GM23338 (cell line): ENCODE measurements at regions not wholly inside any gene's neighbourhood (a gene's known extent, or its start where the extent isn't known, plus 50 kb on each side); places are given as distances from the start of the nearest gene placed in this dataset.

Experiments used
- ATAC-seq: fragments of 200-7000 bp; cut with Tn5 transposase; 3 replicates; pipeline ENCODE4 v1.9.1; 2020
- DNase-seq: peaks from one replicate; pipeline ENCODE4 v3.0.0-alpha.2; 2015; ENCODE audit warnings: low spot score
- H2AFZ ChIP-seq: fragments of 200-600 bp; sonication (generic); 2 replicates; pipeline ENCODE4 v1.8.0; 2016; ENCODE audit warnings: antibody characterized with exemption, mild to moderate bottlenecking, moderate library complexity
- H3F3A ChIP-seq: fragments of 200-600 bp; sonication (generic); replicated peaks from 2 replicates; pipeline ENCODE4 v1.8.0; 2017; ENCODE audit warnings: antibody characterized with exemption, mixed run types, low read depth
- H3K27ac ChIP-seq: fragments of 200-600 bp; sonication (generic); 2 replicates; pipeline ENCODE4 v1.6.1; 2016; ENCODE audit warnings: low read depth
- H3K27me3 ChIP-seq: fragments of 200-600 bp; sonication (generic); 2 replicates; pipeline ENCODE4 v1.8.0; 2016; ENCODE audit warnings: mild to moderate bottlenecking, mixed run types, moderate library complexity; ENCODE audit not compliant: insufficient read depth
- H3K36me3 ChIP-seq: fragments of 200-600 bp; sonication (generic); 2 replicates; pipeline ENCODE4 v1.8.0; 2016; ENCODE audit warnings: mild to moderate bottlenecking; ENCODE audit not compliant: insufficient read depth
- H3K4me1 ChIP-seq: fragments of 200-600 bp; sonication (generic); 2 replicates; pipeline ENCODE4 v1.8.0; 2016; ENCODE audit warnings: mild to moderate bottlenecking, moderate library complexity; ENCODE audit not compliant: insufficient read depth
- H3K4me2 ChIP-seq: fragments of 200-600 bp; sonication (generic); 2 replicates; pipeline ENCODE4 v1.7.1; 2017; ENCODE audit warnings: mixed run types
- H3K4me3 ChIP-seq: fragments of 200-600 bp; sonication (generic); 2 replicates; pipeline ENCODE4 v1.6.1; 2016; ENCODE audit warnings: mixed run types
- H3K79me2 ChIP-seq: fragments of 200-600 bp; sonication (generic); replicated peaks from 2 replicates; pipeline ENCODE4 v1.8.0; 2017; ENCODE audit warnings: mild to moderate bottlenecking; ENCODE audit not compliant: insufficient read depth
- H3K9me2 ChIP-seq: fragments of 200-600 bp; sonication (generic); 2 replicates; pipeline ENCODE4 v1.8.0; 2017; ENCODE audit not compliant: insufficient read depth
- H4K20me1 ChIP-seq: fragments of 200-600 bp; sonication (generic); replicated peaks from 2 replicates; pipeline ENCODE4 v1.8.0; 2017; ENCODE audit warnings: mild to moderate bottlenecking; ENCODE audit not compliant: insufficient read depth
- H3K27ac Mint-ChIP-seq: 2 replicates; pipeline ENCODE4 v1.8.0; 2020; ENCODE audit warnings: inconsistent platforms, mild to moderate bottlenecking, moderate library complexity, mixed read lengths
- H3K27me3 Mint-ChIP-seq: 3 replicates; pipeline ENCODE4 v1.8.0; 2022; ENCODE audit warnings: low read depth, mild to moderate bottlenecking, moderate library complexity, mixed read lengths, inconsistent platforms; ENCODE audit not compliant: insufficient read depth, poor library complexity
- H3K36me3 Mint-ChIP-seq: 3 replicates; pipeline ENCODE4 v1.8.0; 2021; ENCODE audit warnings: low read depth, mild to moderate bottlenecking, inconsistent platforms, moderate library complexity, mixed read lengths
- H3K4me1 Mint-ChIP-seq: 3 replicates; pipeline ENCODE4 v1.8.0; 2020; ENCODE audit warnings: mild to moderate bottlenecking, inconsistent platforms, mixed read lengths
- H3K4me3 Mint-ChIP-seq: 3 replicates; pipeline ENCODE4 v1.8.0; 2021; ENCODE audit warnings: moderate library complexity, mild to moderate bottlenecking, inconsistent platforms, mixed read lengths
- H3K9me3 Mint-ChIP-seq: 3 replicates; pipeline ENCODE4 v1.8.0; 2020; ENCODE audit warnings: moderate library complexity, mild to moderate bottlenecking, inconsistent platforms, mixed read lengths
- CREB1 ChIP-seq: fragments of 250-450 bp; sonication (Bioruptor Pico); IDR thresholded peaks from 2 replicates; pipeline ENCODE4 v1.5.0; 2020; ENCODE audit warnings: low read depth, mild to moderate bottlenecking, moderate library complexity
- EZH2 ChIP-seq: fragments of 200-600 bp; sonication (generic); IDR thresholded peaks from one replicate; pipeline ENCODE4 v1.8.0; 2017; ENCODE audit warnings: antibody characterized with exemption, mild to moderate bottlenecking, low read depth; ENCODE audit not compliant: unreplicated experiment
- EZH2phosphoT487 ChIP-seq: fragments of 200-600 bp; sonication (generic); IDR thresholded peaks from one replicate; pipeline ENCODE4 v1.8.1; 2018; ENCODE audit warnings: antibody characterized with exemption; ENCODE audit not compliant: unreplicated experiment
- JUNB ChIP-seq: IDR thresholded peaks from one replicate; pipeline ENCODE4 v1.6.1; 2016; ENCODE audit warnings: antibody characterized with exemption; ENCODE audit not compliant: unreplicated experiment
- NANOG ChIP-seq: IDR thresholded peaks from 2 replicates; pipeline ENCODE4 v1.6.1; 2016; ENCODE audit warnings: antibody characterized with exemption, borderline replicate concordance
- STAT1 ChIP-seq: IDR thresholded peaks from one replicate; pipeline ENCODE4 v1.6.1; 2016; ENCODE audit warnings: antibody characterized with exemption; ENCODE audit not compliant: unreplicated experiment
- ZNF114 ChIP-seq: fragments of 250-450 bp; sonication (Bioruptor Pico); IDR thresholded peaks from 2 replicates; pipeline ENCODE4 v1.5.0; 2020; ENCODE audit warnings: mild to moderate bottlenecking, moderate library complexity
- ZNF331 ChIP-seq: fragments of 250-450 bp; sonication (Bioruptor Pico); IDR thresholded peaks from 2 replicates; pipeline ENCODE4 v1.5.0; 2020; ENCODE audit warnings: low read depth, mild to moderate bottlenecking, moderate library complexity
- TF ChIP-seq, protein P1 (sequence below): fragments of 250-450 bp; sonication (Bioruptor Pico); IDR thresholded peaks from 2 replicates; pipeline ENCODE4 v1.5.0; 2020; ENCODE audit warnings: mild to moderate bottlenecking, moderate library complexity
- TF ChIP-seq, protein P2 (sequence below): IDR thresholded peaks from 2 replicates; pipeline ENCODE4 v1.6.1; 2016; ENCODE audit warnings: antibody characterized with exemption
- TF ChIP-seq, protein P3 (sequence below), 2 experiments: fragments of 200-600 bp in 1 of 2; sonication (generic) in 1 of 2; conservative IDR thresholded peaks; 2 replicates each; pipeline versions ENCODE4 v1.5.1 to v1.6.1; 2016 to 2017; ENCODE audit warnings: antibody characterized with exemption in 2 of 2, low read depth in 2 of 2, mild to moderate bottlenecking in 2 of 2, moderate library complexity in 1 of 2

DNA sequence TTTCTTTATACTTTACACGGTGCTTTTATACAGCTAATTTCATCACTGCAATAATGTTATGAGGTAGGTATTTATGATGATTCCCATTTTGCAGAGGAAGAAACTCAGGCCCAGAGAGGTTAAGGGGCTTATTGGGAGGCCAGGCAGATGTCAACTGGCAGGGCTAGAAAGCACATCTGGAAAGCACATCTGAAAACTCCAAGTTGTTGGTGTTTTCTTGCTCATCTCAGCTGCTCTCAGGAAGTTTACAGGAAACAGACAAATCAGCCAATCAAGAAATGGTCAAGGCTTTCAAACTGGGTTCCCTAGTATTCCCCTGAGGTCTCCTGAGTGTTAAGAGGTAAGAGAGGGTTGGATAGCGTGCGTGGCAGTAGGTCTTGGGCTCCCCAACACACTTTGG, 124.1 kb upstream of the MED13L start (continued):
- TF ChIP-seq, protein P1, sequence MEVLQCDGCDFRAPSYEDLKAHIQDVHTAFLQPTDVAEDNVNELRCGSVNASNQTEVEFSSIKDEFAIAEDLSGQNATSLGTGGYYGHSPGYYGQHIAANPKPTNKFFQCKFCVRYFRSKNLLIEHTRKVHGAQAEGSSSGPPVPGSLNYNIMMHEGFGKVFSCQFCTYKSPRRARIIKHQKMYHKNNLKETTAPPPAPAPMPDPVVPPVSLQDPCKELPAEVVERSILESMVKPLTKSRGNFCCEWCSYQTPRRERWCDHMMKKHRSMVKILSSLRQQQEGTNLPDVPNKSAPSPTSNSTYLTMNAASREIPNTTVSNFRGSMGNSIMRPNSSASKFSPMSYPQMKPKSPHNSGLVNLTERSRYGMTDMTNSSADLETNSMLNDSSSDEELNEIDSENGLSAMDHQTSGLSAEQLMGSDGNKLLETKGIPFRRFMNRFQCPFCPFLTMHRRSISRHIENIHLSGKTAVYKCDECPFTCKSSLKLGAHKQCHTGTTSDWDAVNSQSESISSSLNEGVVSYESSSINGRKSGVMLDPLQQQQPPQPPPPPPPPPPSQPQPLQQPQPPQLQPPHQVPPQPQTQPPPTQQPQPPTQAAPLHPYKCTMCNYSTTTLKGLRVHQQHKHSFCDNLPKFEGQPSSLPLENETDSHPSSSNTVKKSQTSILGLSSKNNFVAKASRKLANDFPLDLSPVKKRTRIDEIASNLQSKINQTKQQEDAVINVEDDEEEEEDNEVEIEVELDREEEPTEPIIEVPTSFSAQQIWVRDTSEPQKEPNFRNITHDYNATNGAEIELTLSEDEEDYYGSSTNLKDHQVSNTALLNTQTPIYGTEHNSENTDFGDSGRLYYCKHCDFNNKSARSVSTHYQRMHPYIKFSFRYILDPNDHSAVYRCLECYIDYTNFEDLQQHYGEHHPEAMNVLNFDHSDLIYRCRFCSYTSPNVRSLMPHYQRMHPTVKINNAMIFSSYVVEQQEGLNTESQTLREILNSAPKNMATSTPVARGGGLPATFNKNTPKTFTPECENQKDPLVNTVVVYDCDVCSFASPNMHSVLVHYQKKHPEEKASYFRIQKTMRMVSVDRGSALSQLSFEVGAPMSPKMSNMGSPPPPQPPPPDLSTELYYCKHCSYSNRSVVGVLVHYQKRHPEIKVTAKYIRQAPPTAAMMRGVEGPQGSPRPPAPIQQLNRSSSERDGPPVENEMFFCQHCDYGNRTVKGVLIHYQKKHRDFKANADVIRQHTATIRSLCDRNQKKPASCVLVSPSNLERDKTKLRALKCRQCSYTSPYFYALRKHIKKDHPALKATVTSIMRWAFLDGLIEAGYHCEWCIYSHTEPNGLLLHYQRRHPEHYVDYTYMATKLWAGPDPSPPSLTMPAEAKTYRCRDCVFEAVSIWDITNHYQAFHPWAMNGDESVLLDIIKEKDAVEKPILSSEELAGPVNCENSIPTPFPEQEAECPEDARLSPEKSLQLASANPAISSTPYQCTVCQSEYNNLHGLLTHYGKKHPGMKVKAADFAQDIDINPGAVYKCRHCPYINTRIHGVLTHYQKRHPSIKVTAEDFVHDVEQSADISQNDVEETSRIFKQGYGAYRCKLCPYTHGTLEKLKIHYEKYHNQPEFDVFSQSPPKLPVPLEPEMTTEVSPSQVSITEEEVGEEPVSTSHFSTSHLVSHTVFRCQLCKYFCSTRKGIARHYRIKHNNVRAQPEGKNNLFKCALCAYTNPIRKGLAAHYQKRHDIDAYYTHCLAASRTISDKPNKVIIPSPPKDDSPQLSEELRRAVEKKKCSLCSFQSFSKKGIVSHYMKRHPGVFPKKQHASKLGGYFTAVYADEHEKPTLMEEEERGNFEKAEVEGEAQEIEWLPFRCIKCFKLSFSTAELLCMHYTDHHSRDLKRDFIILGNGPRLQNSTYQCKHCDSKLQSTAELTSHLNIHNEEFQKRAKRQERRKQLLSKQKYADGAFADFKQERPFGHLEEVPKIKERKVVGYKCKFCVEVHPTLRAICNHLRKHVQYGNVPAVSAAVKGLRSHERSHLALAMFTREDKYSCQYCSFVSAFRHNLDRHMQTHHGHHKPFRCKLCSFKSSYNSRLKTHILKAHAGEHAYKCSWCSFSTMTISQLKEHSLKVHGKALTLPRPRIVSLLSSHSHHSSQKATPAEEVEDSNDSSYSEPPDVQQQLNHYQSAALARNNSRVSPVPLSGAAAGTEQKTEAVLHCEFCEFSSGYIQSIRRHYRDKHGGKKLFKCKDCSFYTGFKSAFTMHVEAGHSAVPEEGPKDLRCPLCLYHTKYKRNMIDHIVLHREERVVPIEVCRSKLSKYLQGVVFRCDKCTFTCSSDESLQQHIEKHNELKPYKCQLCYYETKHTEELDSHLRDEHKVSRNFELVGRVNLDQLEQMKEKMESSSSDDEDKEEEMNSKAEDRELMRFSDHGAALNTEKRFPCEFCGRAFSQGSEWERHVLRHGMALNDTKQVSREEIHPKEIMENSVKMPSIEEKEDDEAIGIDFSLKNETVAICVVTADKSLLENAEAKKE (CRISPR knock-in tag) = no peak
- TF ChIP-seq NANOG (no peak), EZH2 (no peak), STAT1 (no peak), CREB1 (no peak)
- TF ChIP-seq, protein P2, sequence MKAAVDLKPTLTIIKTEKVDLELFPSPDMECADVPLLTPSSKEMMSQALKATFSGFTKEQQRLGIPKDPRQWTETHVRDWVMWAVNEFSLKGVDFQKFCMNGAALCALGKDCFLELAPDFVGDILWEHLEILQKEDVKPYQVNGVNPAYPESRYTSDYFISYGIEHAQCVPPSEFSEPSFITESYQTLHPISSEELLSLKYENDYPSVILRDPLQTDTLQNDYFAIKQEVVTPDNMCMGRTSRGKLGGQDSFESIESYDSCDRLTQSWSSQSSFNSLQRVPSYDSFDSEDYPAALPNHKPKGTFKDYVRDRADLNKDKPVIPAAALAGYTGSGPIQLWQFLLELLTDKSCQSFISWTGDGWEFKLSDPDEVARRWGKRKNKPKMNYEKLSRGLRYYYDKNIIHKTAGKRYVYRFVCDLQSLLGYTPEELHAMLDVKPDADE = no peak

DNA sequence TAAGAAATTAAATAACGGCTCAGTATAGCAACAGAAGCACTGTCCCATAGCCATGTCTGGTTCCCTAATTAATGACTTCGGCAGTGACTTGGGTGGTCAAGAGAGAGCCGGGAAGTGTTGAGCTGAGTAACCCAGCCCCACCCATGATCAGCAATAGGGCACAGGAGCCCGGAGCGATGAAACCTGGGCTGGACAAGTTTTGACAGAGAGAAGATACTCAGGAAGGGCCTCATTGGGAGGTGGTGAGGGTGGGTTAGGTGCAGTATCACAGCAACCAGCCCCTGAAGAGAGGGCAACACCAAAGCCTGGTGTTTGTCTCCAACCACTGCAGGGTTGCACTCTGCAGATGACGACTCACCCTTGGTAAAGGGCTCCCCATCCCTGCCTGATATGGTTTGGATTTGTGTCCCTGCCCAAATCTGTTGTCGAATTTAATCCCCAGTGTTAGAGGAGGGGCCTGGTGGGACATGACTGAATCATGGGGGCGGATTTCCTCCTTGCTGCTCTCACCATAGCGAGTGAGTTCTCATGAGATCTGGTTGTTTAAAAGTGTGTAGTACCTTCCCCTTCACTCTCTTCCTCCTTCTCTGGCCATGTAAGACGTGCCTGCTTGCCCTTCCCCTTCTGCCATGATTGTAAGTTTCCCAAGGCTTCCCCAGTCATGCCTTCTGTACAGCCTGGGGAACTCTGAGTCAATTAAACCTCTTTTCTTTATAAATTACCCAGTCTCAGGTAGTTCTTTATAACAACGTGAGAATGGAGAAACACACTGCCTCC, 124.9 kb upstream of the MED13L start:
- Histone ChIP-seq H3K36me3 (no peaks in the 10 kb centered on the region), H3K79me2 (no peaks in the 10 kb centered on the region), H2AFZ (no peak overlapping the region), H3K4me3 (no peak overlapping the region), H3K9me2 (no peaks in the 10 kb centered on the region), H3K4me1 (no peaks in the 10 kb centered on the region), H3K27me3 (no peaks in the 10 kb centered on the region), H3F3A (no peaks in the 10 kb centered on the region), H3K27ac (no peak overlapping the region), H3K4me2 (no peak overlapping the region), H4K20me1 (no peaks in the 10 kb centered on the region)
- peaks cover 3% of the 10 kb centered on the region; the same call in 1 of the 3 replicates for H3K9me3 Mint-ChIP-seq
- H3K4me3 Mint-ChIP-seq = no peak overlapping the region
- ATAC-seq = no peak
- H3K4me1 Mint-ChIP-seq = peaks cover 4% of the 10 kb centered on the region
- H3K27ac Mint-ChIP-seq = no peak overlapping the region
- H3K27me3 Mint-ChIP-seq = peaks cover 2% of the 10 kb centered on the region
- H3K36me3 Mint-ChIP-seq = no peaks in the 10 kb centered on the region
- DNase-seq = no peak
- no peak for TF ChIP-seq ZNF114 (CRISPR knock-in tag)
- TF ChIP-seq, protein P2 = no peak
- no peak for TF ChIP-seq EZH2
- TF ChIP-seq ZNF331 = no peak
- no peak for TF ChIP-seq NANOG
- TF ChIP-seq EZH2phosphoT487 = no peak
- TF ChIP-seq, protein P3, sequence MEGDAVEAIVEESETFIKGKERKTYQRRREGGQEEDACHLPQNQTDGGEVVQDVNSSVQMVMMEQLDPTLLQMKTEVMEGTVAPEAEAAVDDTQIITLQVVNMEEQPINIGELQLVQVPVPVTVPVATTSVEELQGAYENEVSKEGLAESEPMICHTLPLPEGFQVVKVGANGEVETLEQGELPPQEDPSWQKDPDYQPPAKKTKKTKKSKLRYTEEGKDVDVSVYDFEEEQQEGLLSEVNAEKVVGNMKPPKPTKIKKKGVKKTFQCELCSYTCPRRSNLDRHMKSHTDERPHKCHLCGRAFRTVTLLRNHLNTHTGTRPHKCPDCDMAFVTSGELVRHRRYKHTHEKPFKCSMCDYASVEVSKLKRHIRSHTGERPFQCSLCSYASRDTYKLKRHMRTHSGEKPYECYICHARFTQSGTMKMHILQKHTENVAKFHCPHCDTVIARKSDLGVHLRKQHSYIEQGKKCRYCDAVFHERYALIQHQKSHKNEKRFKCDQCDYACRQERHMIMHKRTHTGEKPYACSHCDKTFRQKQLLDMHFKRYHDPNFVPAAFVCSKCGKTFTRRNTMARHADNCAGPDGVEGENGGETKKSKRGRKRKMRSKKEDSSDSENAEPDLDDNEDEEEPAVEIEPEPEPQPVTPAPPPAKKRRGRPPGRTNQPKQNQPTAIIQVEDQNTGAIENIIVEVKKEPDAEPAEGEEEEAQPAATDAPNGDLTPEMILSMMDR (conservative IDR thresholded peaks at IDR 0.05; ENCODE audit: low read depth in 2 of 2) = no peak
- TF ChIP-seq JUNB = no peak
- TF ChIP-seq STAT1 = no peak
